ENCODE measurements at regions not wholly inside any gene's neighbourhood (a gene's known extent, or its start where the extent isn't known, plus 50 kb on each side); places are given as distances from the start of the nearest gene placed in this dataset.

GRCh38 chr19:28329429-28329828, 883.5 kb downstream of the UQCRFS1 start:
- DNase-seq (ENCODE audit: low spot score), result no peak
- no peak overlapping the region for H3K4me3 ChIP-seq
- no peak for TF ChIP-seq CTCF (IDR thresholded peaks at IDR 0.05)
- H3K27ac ChIP-seq, result no peak overlapping the region

DNA sequence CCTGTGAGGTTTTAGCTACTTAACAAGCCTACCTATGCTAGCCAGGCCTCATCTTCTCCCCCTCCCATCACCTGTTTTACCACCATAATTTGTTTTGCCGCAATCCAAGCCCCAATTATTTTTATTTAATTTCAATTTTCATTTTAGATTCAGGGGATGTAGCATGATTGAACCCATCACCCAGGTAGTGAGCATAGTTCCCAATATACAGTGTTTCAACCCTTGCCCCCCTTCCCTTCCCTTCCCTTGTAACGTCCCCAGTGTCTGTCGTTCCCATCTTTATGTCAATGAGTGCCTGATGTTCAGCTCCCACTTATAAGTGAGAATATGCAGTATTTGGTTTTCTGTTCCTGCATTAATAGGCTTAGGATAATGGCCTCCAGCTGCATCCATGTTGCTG, 885.0 kb downstream of the UQCRFS1 start:
- H3K4me3 ChIP-seq, result no peak overlapping the region
- DNase-seq (ENCODE audit: low spot score), result no peak
- H3K27ac ChIP-seq, result no peak overlapping the region
- no peak for TF ChIP-seq CTCF (IDR thresholded peaks at IDR 0.05)

- DNase-seq (ENCODE audit: low spot score), result no peak
- no peak for TF ChIP-seq CTCF (IDR thresholded peaks at IDR 0.05)
- no peak overlapping the region for H3K27ac ChIP-seq
- H3K4me3 ChIP-seq, result no peak overlapping the region
These were observed 886.2 kb downstream of the UQCRFS1 start for GRCh38 chr19:28326746-28327145.

DNA sequence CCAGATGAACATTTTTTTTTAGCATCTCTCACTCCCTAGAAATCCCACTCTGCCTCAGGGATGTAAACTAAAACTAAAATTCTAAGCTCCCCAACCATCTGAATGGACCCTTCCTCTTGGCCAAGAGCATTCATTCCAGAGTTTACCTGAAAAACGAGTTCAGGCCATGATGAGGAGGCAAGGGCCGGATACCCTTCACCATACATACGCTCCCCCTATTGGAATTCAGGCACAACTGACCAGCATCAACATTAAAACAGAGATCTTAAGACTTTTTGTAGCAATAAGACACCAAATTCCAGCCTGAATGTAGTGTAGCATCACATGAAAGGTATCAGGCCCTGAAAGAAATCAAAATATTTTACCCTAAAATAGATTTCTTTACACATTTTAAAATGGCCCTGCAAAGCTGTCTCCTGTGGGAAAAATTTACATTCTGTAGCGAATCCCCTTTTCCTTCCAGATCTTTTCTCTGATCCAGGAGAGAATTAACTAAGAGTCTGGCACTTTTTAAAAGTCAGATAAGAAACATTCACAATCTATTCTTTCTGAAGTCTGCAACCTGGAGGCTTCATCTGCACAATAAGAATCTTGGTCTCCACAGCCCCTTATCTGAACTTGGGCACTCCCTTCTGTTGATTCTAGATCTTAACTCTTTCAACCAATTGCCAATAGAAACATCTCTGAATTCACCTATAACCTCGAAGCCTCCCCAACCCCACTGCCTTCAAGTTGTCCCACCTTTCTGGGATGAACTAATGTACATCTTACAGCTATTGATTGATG, 888.5 kb downstream of the UQCRFS1 start:
- DNase-seq (ENCODE audit: low spot score), result no peak
- Histone ChIP-seq H3K4me3 (no peak overlapping the region), H3K27ac (no peak overlapping the region)
- no peak for TF ChIP-seq CTCF (IDR thresholded peaks at IDR 0.05)

- TF ChIP-seq CTCF (IDR thresholded peaks at IDR 0.05), result no peak
- no peak overlapping the region for H3K27ac ChIP-seq
- no peak for DNase-seq (ENCODE audit: low spot score)
- H3K4me3 ChIP-seq, result no peak overlapping the region
These were observed 890.0 kb downstream of the UQCRFS1 start for GRCh38 chr19:28322945-28323344.

DNA sequence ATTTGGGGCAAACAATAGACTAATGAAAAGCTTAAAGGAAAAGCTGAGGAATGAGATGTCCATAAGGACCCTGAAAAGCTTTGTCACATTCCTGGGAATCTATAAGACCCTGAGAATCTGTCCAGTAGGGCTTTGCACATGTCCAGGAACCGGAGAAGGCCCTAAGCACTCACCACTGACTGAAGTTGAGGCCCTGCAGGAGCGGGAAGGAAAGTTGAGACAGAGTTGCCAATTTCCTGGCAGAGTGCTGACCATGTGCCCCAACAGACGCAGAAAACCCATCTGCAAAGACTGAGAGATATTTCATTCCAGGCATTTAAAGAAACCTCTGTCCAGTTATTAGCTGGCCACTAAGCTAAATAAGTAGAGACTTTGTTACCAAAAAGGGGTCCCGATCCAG, 890.5 kb downstream of the UQCRFS1 start:
- DNase-seq (ENCODE audit: low spot score), result no peak
- Histone ChIP-seq H3K4me3 (no peak overlapping the region), H3K27ac (no peak overlapping the region)
- no peak for TF ChIP-seq CTCF (IDR thresholded peaks at IDR 0.05)

- Histone ChIP-seq H3K27ac (no peak overlapping the region), H3K4me3 (no peak overlapping the region)
- TF ChIP-seq CTCF (IDR thresholded peaks at IDR 0.05), result no peak
- no peak for DNase-seq (ENCODE audit: low spot score)
These were observed 893.0 kb downstream of the UQCRFS1 start for GRCh38 chr19:28319918-28320317.

Measured in coronary artery (tissue), 2 donors.